ENCODE measurements at regions not wholly inside any gene's neighbourhood (a gene's known extent, or its start where the extent isn't known, plus 50 kb on each side); places are given as distances from the start of the nearest gene placed in this dataset.
"Not testable (repeated sequence)": the region's sequence is repeated elsewhere in the genome, so short reads cannot be mapped to it uniquely, and the experiment has no call there.

GRCh38 chr17:15858082-15858481, 86.8 kb upstream of the ADORA2B start:
- FAIRE-seq; DNase-seq (ENCODE audit: low spot score): not testable (repeated sequence)

- FAIRE-seq; DNase-seq (ENCODE audit: low spot score): not testable (repeated sequence)
These were observed 84.2 kb upstream of the ADORA2B start for GRCh38 chr17:15860774-15861173.

GRCh38 chr17:15864061-15864460, 80.9 kb upstream of the ADORA2B start:
- DNase-seq (ENCODE audit: low spot score); FAIRE-seq: not testable (repeated sequence)

- not testable (repeated sequence) for FAIRE-seq; DNase-seq (ENCODE audit: low spot score)
These were observed 80.5 kb upstream of the ADORA2B start for GRCh38 chr17:15864472-15864871.

- FAIRE-seq; DNase-seq (ENCODE audit: low spot score): not testable (repeated sequence)
These were observed 78.9 kb upstream of the ADORA2B start for GRCh38 chr17:15866015-15866414.

- not testable (repeated sequence) for DNase-seq (ENCODE audit: low spot score); FAIRE-seq
These were observed 77.6 kb upstream of the ADORA2B start for GRCh38 chr17:15867331-15867730.

GRCh38 chr17:15869868-15870267, 75.1 kb upstream of the ADORA2B start:
- FAIRE-seq; DNase-seq (ENCODE audit: low spot score): not testable (repeated sequence)

GRCh38 chr17:15872677-15873076, 72.3 kb upstream of the ADORA2B start:
- FAIRE-seq; DNase-seq (ENCODE audit: low spot score): not testable (repeated sequence)

GRCh38 chr17:15877882-15878500, 66.9 kb upstream of the ADORA2B start:
- DNase-seq (ENCODE audit: low spot score); FAIRE-seq: not testable (repeated sequence)

- DNase-seq (ENCODE audit: low spot score) (no peak), FAIRE-seq (no peak)
These were observed 62.7 kb upstream of the ADORA2B start for GRCh38 chr17:15882058-15882720.

GRCh38 chr17:15882777-15883176, 62.2 kb upstream of the ADORA2B start:
- DNase-seq (ENCODE audit: low spot score) (no peak), FAIRE-seq (no peak)

- FAIRE-seq, result no peak
- peak; percentile 47 for DNase-seq (ENCODE audit: low spot score)
These were observed 61.3 kb upstream of the ADORA2B start for GRCh38 chr17:15883617-15884111.

- no peak for FAIRE-seq
- DNase-seq (ENCODE audit: low spot score), result no peak
These were observed 60.2 kb upstream of the ADORA2B start for GRCh38 chr17:15884731-15885130.

- DNase-seq (ENCODE audit: low spot score), result no peak
- FAIRE-seq, result no peak
These were observed 59.2 kb upstream of the ADORA2B start for GRCh38 chr17:15885770-15886169.

- DNase-seq (ENCODE audit: low spot score) (no peak), FAIRE-seq (no peak)
These were observed 58.7 kb upstream of the ADORA2B start for GRCh38 chr17:15886221-15886620.

GRCh38 chr17:15886804-15887203, 58.1 kb upstream of the ADORA2B start:
- FAIRE-seq (no peak), DNase-seq (ENCODE audit: low spot score) (no peak)

GRCh38 chr17:15888436-15888835, 56.5 kb upstream of the ADORA2B start:
- no peak for DNase-seq (ENCODE audit: low spot score)
- no peak for FAIRE-seq

- no peak for DNase-seq (ENCODE audit: low spot score)
- FAIRE-seq, result no peak
These were observed 54.5 kb upstream of the ADORA2B start for GRCh38 chr17:15890279-15890892.

GRCh38 chr17:15891318-15891717, 53.6 kb upstream of the ADORA2B start:
- DNase-seq (ENCODE audit: low spot score) (no peak), FAIRE-seq (no peak)

GRCh38 chr17:15892244-15892643, 52.7 kb upstream of the ADORA2B start:
- DNase-seq (ENCODE audit: low spot score), result no peak
- FAIRE-seq, result no peak

- FAIRE-seq (no peak), DNase-seq (ENCODE audit: low spot score) (no peak)
These were observed 51.9 kb upstream of the ADORA2B start for GRCh38 chr17:15892731-15893657.

Measured in RCC 7860 (cell line).